Breast epithelium (tissue), 3 donors: ENCODE measurements at regions not wholly inside any gene's neighbourhood (a gene's known extent, or its start where the extent isn't known, plus 50 kb on each side); places are given as distances from the start of the nearest gene placed in this dataset.

Experiments used
- POLR2A ChIP-seq: fragments of 450-650 bp; IDR thresholded peaks from one replicate; pipeline ENCODE4 v1.6.1; 2016; ENCODE audit warnings: antibody characterized with exemption, mild to moderate bottlenecking, moderate library complexity
- TF ChIP-seq, protein P1 (sequence below), 3 donors: fragments of 450-650 bp; IDR thresholded peaks; one replicate each; pipeline ENCODE4 v1.5.1; 2016 to 2017; ENCODE audit warnings: antibody characterized with exemption in 3 of 3, mild to moderate bottlenecking in 3 of 3, moderate library complexity in 3 of 3

- TF ChIP-seq POLR2A: no peak
- TF ChIP-seq, protein P1, sequence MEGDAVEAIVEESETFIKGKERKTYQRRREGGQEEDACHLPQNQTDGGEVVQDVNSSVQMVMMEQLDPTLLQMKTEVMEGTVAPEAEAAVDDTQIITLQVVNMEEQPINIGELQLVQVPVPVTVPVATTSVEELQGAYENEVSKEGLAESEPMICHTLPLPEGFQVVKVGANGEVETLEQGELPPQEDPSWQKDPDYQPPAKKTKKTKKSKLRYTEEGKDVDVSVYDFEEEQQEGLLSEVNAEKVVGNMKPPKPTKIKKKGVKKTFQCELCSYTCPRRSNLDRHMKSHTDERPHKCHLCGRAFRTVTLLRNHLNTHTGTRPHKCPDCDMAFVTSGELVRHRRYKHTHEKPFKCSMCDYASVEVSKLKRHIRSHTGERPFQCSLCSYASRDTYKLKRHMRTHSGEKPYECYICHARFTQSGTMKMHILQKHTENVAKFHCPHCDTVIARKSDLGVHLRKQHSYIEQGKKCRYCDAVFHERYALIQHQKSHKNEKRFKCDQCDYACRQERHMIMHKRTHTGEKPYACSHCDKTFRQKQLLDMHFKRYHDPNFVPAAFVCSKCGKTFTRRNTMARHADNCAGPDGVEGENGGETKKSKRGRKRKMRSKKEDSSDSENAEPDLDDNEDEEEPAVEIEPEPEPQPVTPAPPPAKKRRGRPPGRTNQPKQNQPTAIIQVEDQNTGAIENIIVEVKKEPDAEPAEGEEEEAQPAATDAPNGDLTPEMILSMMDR (IDR thresholded peaks at IDR 0.05): no peak
These were observed 615.9 kb downstream of the ETS1 start for GRCh38 chr11:127971448-127971847.
